GM23248 (cell line): ENCODE measurements at regions not wholly inside any gene's neighbourhood (a gene's known extent, or its start where the extent isn't known, plus 50 kb on each side); places are given as distances from the start of the nearest gene placed in this dataset.
"Not testable (repeated sequence)": the region's sequence is repeated elsewhere in the genome, so short reads cannot be mapped to it uniquely, and the experiment has no call there.

Experiments
- EZH2 ChIP-seq: fragments of 200-600 bp; sonication (generic); IDR thresholded peaks from 2 replicates; pipeline ENCODE4 v1.6.1; 2018; ENCODE audit warnings: antibody characterized with exemption, mild to moderate bottlenecking; ENCODE audit not compliant: insufficient read depth, poor library complexity, severe bottlenecking
- EZH2phosphoT487 ChIP-seq: fragments of 200-600 bp; sonication (generic); IDR thresholded peaks from 2 replicates; pipeline ENCODE4 v1.6.1; 2018; ENCODE audit warnings: antibody characterized with exemption, moderate library complexity, mild to moderate bottlenecking, low read depth; ENCODE audit not compliant: insufficient read depth

- TF ChIP-seq EZH2, EZH2phosphoT487: not testable (repeated sequence)
Observed at GRCh38 chr4:49227941-49228340, 241.9 kb downstream of the CWH43 start.
